ENCODE measurements at regions not wholly inside any gene's neighbourhood (a gene's known extent, or its start where the extent isn't known, plus 50 kb on each side); places are given as distances from the start of the nearest gene placed in this dataset.

- Histone ChIP-seq H3K4me1 (no peaks in the 10 kb centered on the region), H3K9ac (no peak overlapping the region), H3K9me3 (ENCODE audit: control insufficient read depth, low read length) (no peaks in the 10 kb centered on the region), H3K4me3 (ENCODE audit: low read depth, low read length) (no peak overlapping the region), H3K36me3 (ENCODE audit: control insufficient read depth, insufficient read depth, low read length) (no peaks in the 10 kb centered on the region), H3K27ac (no peak overlapping the region), H3K79me2 (no peaks in the 10 kb centered on the region), H3K27me3 (ENCODE audit: control insufficient read depth, insufficient read depth, low read length) (no peaks in the 10 kb centered on the region), H2AFZ (no peak overlapping the region), H3K4me2 (ENCODE audit: low read length) (no peak overlapping the region)
- TF ChIP-seq CTCF (IDR thresholded peaks at IDR 0.05), result no peak
These were observed 372.2 kb upstream of the SMIM21 start for GRCh38 chr18:75799449-75800330.

- TF ChIP-seq CTCF (IDR thresholded peaks at IDR 0.05), result no peak
- H3K36me3 ChIP-seq (ENCODE audit: control insufficient read depth, insufficient read depth, low read length), result no peaks in the 10 kb centered on the region
These were observed 369.5 kb upstream of the SMIM21 start for GRCh38 chr18:75797046-75797445.

GRCh38 chr18:75790796-75791195 lies 363.3 kb upstream of the SMIM21 start:
- Histone ChIP-seq H3K36me3 (ENCODE audit: control insufficient read depth, insufficient read depth, low read length) (no peaks in the 10 kb centered on the region), H3K4me3 (ENCODE audit: low read depth, low read length) (no peak overlapping the region), H3K79me2 (no peaks in the 10 kb centered on the region), H2AFZ (no peak overlapping the region), H3K4me1 (no peaks in the 10 kb centered on the region), H3K9me3 (ENCODE audit: control insufficient read depth, low read length) (no peaks in the 10 kb centered on the region), H3K27me3 (ENCODE audit: control insufficient read depth, insufficient read depth, low read length) (no peaks in the 10 kb centered on the region), H3K27ac (no peak overlapping the region), H3K9ac (no peak overlapping the region), H3K4me2 (ENCODE audit: low read length) (no peak overlapping the region)
- TF ChIP-seq CTCF (IDR thresholded peaks at IDR 0.05), result no peak

More at GRCh38 chr18:75797046-75797445, 369.5 kb upstream of the SMIM21 start:
- H3K4me1 ChIP-seq, result no peaks in the 10 kb centered on the region
- no peak overlapping the region for H3K4me2 ChIP-seq (ENCODE audit: low read length)
- H3K9me3 ChIP-seq (ENCODE audit: control insufficient read depth, low read length), result no peaks in the 10 kb centered on the region
- no peak overlapping the region for H3K4me3 ChIP-seq (ENCODE audit: low read depth, low read length)
- H2AFZ ChIP-seq, result no peak overlapping the region
- H3K9ac ChIP-seq, result no peak overlapping the region
- no peaks in the 10 kb centered on the region for H3K27me3 ChIP-seq (ENCODE audit: control insufficient read depth, insufficient read depth, low read length)
- H3K27ac ChIP-seq, result no peak overlapping the region
- H3K79me2 ChIP-seq, result no peaks in the 10 kb centered on the region

GRCh38 chr18:75790111-75790510 lies 362.6 kb upstream of the SMIM21 start:
- no peak overlapping the region for H3K4me3 ChIP-seq (ENCODE audit: low read depth, low read length)
- no peaks in the 10 kb centered on the region for H3K27me3 ChIP-seq (ENCODE audit: control insufficient read depth, insufficient read depth, low read length)
- no peak for TF ChIP-seq CTCF (IDR thresholded peaks at IDR 0.05)
- no peak overlapping the region for H3K4me2 ChIP-seq (ENCODE audit: low read length)
- no peak overlapping the region for H2AFZ ChIP-seq
- no peaks in the 10 kb centered on the region for H3K9me3 ChIP-seq (ENCODE audit: control insufficient read depth, low read length)
- H3K4me1 ChIP-seq, result no peaks in the 10 kb centered on the region
- H3K36me3 ChIP-seq (ENCODE audit: control insufficient read depth, insufficient read depth, low read length), result no peaks in the 10 kb centered on the region
- no peaks in the 10 kb centered on the region for H3K79me2 ChIP-seq
- H3K27ac ChIP-seq, result no peak overlapping the region
- no peak overlapping the region for H3K9ac ChIP-seq

- no peak overlapping the region for H3K9ac ChIP-seq
- no peaks in the 10 kb centered on the region for H3K9me3 ChIP-seq (ENCODE audit: control insufficient read depth, low read length)
- no peak overlapping the region for H3K4me3 ChIP-seq (ENCODE audit: low read depth, low read length)
- no peak overlapping the region for H3K27ac ChIP-seq
- H3K4me1 ChIP-seq, result no peaks in the 10 kb centered on the region
- TF ChIP-seq CTCF (IDR thresholded peaks at IDR 0.05), result no peak
- no peaks in the 10 kb centered on the region for H3K27me3 ChIP-seq (ENCODE audit: control insufficient read depth, insufficient read depth, low read length)
- H3K36me3 ChIP-seq (ENCODE audit: control insufficient read depth, insufficient read depth, low read length), result no peaks in the 10 kb centered on the region
- no peak overlapping the region for H2AFZ ChIP-seq
- H3K4me2 ChIP-seq (ENCODE audit: low read length), result no peak overlapping the region
- H3K79me2 ChIP-seq, result no peaks in the 10 kb centered on the region
These were observed 358.3 kb upstream of the SMIM21 start for GRCh38 chr18:75785834-75786233.
